HEK293 (cell line): ENCODE measurements at regions not wholly inside any gene's neighbourhood (a gene's known extent, or its start where the extent isn't known, plus 50 kb on each side); places are given as distances from the start of the nearest gene placed in this dataset.

Experiments
- CTCF ChIP-seq: fragments of 450-650 bp; formaldehyde crosslinking; IDR thresholded peaks from 2 replicates; pipeline ENCODE4 v1.5.1; 2016; ENCODE audit warnings: missing biosample characterization, missing genetic modification characterization
- ZBTB21 ChIP-seq: fragments of 450-650 bp; formaldehyde crosslinking; IDR thresholded peaks from 2 replicates; pipeline ENCODE4 v1.5.1; 2017; ENCODE audit warnings: missing biosample characterization, missing genetic modification characterization
- ZBTB49 ChIP-seq: fragments of 450-650 bp; formaldehyde crosslinking; IDR thresholded peaks from 2 replicates; pipeline ENCODE4 v1.5.1; 2016; ENCODE audit warnings: missing biosample characterization, missing genetic modification characterization, low read depth
- ZNF146 ChIP-seq: fragments of 450-650 bp; formaldehyde crosslinking; IDR thresholded peaks from 2 replicates; pipeline ENCODE4 v1.5.1; 2016; ENCODE audit warnings: missing biosample characterization, missing genetic modification characterization
- ZNF26 ChIP-seq: fragments of 450-650 bp; formaldehyde crosslinking; IDR thresholded peaks from 2 replicates; pipeline ENCODE4 v1.5.1; 2016; ENCODE audit warnings: missing biosample characterization, missing genetic modification characterization
- ZNF362 ChIP-seq: fragments of 450-650 bp; formaldehyde crosslinking; IDR thresholded peaks from 2 replicates; pipeline ENCODE4 v1.5.1; 2016; ENCODE audit warnings: missing biosample characterization, missing genetic modification characterization
- ZNF555 ChIP-seq: fragments of 450-650 bp; formaldehyde crosslinking; conservative IDR thresholded peaks from 2 replicates; pipeline ENCODE4 v1.5.1; 2017; ENCODE audit warnings: missing biosample characterization, mild to moderate bottlenecking, missing genetic modification characterization, inconsistent platforms
- ZNF704 ChIP-seq: fragments of 450-650 bp; formaldehyde crosslinking; IDR thresholded peaks from 2 replicates; pipeline ENCODE4 v1.5.1; 2016; ENCODE audit warnings: missing biosample characterization, missing genetic modification characterization

- no peak for TF ChIP-seq CTCF (tag by site-specific recombination)
- no peak for TF ChIP-seq ZNF26
- TF ChIP-seq ZNF146 (tag by site-specific recombination), result no peak
- TF ChIP-seq ZNF362 (tag by site-specific recombination), result no peak
- no peak for TF ChIP-seq ZBTB21 (tag by site-specific recombination)
- no peak for TF ChIP-seq ZNF704 (tag by site-specific recombination)
- no peak for TF ChIP-seq ZBTB49
- TF ChIP-seq ZNF555, result no peak
Measured at GRCh38 chr12:108401964-108402363, 62.9 kb upstream of the CMKLR1 start.
